Stimulated activated CD4-positive, alpha-beta T cell treated with anti-CD3 and anti-CD28 coated beads, Interleukin-1b, Interleukin-23, amount 100 ng/mL, for 24 hours (primary cell): ENCODE measurements at regions not wholly inside any gene's neighbourhood (a gene's known extent, or its start where the extent isn't known, plus 50 kb on each side); places are given as distances from the start of the nearest gene placed in this dataset.
"Not testable (repeated sequence)": the region's sequence is repeated elsewhere in the genome, so short reads cannot be mapped to it uniquely, and the experiment has no call there.

Experiments
- DNase-seq, 4 experiments: peaks; one replicate each; pipeline ENCODE4 v3.0.0-alpha.2; 2020; ENCODE audit warnings: low read depth in 4 of 4, low spot score in 1 of 4

DNA sequence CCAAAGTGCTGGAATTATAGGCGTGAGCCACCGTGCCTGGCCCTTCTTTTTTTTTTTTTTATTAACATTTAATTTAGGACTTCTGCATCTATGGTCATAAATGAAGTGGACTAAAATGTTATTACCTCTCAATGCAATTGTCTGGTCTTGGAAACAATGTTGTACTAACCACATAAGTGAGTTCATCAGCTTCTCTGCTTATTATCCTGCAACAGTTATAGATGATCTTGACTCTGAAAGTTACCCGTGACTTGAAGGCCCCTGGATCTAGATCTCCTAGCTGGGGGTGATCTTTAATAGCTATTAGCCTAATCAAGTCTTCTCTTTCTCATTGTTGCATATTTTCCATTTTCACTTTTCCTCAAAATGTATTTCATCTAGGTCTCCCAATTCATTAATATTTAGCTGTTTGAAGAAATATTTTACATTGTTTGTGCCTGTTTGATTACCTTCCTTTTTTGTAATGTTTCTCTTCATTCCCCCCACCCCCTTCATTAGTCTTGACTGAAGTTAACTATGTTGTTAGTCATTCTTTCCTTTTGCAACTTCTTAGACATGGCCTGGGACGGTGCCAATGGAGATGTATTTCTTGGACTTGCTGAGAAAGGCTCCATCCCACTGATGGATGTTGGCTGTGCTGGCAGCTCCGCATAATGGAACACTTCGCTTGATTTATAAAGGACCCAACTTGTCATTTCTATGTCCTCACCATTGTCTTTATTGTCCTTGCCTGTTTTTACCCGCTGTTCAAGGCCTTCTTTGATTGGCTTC lies 141.6 kb upstream of the RIOK3 start:
- no peak for DNase-seq

DNA sequence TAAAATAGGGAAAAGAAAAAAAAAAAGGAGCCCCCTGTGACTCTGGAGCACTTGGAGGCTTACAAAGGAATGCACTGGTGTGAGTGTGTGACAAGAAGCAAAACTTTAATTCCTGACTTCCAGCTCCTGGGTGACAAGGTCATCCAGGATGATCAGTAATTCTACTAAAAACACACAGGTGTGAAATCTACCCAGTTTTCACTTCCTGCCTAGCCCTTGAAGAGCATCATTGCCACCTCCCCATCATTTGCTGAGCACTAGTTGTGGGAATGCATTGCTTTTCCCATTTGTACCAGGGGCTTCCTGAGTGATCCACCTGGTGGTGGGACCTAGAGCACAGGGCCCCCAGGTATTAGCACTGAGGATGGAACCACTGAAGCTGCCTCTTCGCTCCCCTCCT lies 139.7 kb upstream of the RIOK3 start:
- no peak for DNase-seq

DNA sequence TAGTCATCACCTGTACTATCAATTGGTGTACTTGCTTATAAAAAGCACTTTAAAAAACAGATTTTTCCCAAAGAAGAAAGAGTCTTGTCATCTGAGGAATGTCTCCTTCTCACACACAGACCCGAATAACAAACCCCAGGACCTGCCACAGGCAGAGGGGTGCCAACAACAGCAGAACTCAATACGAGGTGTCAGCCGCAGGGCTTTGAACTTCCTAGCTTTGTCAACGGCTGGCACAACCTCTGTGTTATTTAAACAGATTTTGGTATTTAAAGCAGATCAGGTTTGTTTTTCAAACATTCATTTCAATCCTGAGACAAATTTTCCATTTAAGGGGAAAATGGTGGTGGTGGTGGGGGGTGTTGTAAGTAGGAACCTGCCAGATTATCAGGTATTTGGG lies 138.4 kb upstream of the RIOK3 start:
- DNase-seq = no peak

DNA sequence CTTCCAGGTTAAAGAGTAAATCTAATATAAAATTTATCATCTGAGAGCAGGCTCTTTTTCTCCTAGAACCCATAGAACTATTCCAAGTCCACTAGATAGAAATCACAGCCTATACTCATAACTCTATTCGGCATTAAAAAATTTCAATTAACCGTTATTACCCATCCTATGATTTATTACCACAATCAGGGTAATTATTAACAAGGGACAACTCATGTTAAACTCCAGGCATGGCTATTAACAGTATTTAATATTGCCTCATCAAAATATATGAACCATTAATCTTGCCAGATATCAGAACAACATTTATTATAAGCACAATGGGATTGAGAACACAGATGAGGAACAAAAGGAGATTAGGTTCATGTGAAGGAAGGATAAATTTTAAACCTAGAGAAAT lies 136.8 kb upstream of the RIOK3 start:
- no peak for DNase-seq

DNA sequence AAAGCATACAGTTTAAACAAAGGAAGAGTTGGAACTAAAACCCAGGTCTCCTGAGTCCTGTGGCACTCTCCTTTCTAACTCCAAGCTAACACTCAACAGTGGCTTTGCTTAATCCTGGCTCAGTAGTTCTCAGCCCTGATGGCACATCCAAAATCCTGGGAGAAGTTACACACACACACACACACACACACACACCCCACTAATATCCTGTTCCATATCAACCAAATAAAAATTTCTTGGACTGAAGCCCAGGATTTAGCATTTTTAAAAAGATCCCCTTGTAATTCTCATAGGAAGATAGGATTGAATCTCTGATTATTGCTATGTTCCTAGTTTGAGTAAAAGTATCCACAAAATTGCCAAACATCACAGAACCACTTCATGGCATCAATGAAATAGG lies 136.1 kb upstream of the RIOK3 start:
- DNase-seq = no peak

DNA sequence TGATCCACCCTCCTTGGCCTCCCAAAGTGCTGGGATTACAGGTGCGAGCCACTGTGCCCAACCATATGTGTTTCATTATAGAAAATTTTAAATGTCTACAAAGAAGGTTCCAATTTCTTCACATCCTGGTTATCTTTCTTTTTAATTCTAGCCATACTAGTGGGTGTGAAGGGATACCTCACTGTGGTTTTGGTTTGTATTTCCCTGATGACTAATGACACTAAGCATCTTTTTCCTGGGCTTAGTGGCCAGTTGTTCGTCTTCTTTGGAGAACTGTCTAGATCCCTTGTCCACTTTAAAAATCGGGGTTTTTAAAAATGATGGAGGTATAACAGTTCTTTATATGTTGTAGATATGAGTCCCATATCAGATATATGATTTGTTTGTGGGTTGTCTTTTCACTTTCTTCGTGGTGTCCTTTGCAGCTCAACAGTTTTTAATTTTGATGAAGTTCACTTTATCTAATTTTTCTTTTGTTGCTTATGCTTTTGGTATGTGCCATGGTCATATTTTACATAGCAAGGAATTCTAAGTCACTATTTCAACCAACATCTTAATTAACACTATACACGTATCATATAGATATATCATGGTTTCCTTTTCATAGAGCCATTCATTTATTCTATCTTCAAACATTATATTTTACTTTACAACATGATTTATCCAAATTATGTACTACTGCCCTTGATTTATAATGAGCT lies 135.0 kb upstream of the RIOK3 start:
- DNase-seq = no peak

DNA sequence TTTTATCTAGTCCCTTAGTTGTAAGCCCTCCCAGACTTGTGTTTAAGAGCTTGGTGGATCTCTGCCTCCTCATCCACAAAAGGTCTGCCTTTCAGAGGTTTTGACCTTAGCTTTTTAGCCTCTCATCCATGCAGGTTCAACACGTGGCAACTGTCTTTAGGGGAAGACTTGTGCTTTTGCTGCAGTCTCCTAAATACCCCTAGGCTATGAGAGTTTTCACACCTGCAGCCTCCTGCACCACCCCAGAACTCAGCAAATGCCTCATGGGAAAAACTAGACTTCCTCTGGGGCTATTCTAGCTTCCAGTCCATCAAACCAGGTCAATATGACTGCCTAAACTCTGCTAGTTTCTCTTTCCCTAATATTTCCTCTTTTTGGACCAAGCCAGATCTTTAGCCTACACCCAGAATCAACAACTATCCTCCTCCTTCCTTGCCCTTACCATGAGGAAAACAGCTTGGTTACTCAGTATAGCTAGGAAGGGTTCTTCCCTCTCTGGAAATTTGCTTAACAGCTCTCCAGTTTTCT lies 132.3 kb upstream of the RIOK3 start:
- no peak for DNase-seq

DNA sequence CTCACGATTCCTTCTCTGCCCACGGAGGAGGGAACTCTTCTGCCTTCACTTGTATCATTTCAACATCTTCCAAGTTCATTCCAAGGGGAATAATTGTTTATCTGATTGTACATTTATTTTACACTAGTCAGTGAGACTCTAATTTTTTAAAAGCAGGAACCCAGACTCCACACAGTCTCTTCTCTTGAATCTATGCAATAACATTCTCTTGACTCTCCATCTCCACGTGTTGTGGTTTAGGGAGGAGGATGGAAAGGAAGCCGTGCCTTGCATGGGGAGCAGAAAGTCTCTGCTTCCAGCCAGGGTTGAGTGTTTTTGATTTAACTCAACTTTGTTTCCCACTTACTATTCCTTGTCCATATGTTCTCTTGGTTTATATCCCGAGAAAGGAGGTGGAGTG lies 131.1 kb upstream of the RIOK3 start:
- no peak for DNase-seq

DNA sequence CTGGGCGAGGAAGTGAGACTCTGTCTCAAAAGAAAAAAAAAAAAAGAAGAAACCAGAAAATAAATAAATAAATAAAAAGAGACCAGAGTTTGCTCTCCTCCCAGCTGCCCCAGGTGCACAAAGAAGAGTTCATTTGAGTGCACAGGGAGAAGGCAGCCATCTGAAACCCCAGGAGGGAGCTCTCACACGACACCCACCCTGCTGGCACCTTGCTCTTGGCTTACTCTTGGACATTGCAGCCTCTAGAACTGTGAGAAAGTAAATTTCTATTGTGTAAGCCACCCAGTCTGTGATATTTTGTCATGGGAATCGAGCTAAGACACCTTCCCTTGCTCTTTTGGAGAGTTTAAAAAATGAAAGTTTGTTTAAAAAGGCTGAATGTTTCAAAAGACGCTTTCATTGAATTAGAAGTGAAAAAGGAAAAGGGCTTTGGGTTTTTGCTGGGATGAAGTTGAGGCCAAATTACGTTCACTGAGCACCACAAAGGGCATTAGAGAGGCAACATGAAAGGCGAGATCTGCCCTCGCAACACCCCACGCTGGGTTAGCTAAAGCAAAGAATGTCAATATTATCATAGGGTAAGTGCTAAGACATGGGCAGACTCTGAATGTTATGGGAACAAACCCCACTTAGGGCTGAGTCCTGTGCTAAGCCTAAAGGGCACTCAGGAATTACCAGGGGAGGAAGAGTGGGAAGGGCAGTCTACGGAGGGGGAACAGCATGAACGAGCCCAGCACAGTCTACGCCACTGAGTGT lies 128.9 kb upstream of the RIOK3 start:
- no peak for DNase-seq

DNA sequence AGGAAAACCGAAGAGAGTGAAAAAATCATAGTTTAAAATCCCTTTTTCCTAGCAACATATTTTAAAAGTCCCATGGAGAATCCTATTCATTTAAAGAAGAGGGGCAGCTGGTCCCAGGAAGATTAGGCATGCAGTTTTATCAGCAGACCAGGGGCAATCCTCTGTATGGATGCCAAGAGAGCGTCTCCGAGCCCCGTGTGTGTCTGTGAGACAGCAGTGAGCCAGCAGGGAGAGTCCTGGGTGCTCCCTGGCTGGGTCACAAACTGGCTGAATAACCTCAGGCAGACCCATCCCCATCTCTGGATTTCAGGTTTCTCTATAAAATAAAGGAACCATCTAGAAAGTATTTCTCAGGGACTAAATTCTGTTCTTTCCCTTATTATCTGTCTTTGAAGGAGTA lies 128.2 kb upstream of the RIOK3 start:
- no peak for DNase-seq

DNA sequence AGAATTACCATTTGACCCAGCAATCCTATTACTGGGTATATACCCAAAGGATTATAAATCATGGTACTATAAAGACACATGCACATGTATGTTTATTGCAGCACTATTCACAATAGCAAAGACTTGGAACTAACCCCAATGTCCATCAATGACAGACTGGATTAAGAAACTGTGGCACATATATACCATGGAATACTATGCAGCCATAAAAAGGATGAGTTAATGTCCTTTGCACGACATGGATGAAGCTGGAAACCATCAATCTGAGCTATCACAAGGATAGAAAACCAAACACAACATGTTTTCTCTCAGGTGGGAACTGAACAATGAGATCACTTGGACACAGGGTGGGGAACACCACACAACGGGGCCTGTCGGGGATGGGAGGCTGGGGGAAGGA lies 123.4 kb upstream of the RIOK3 start:
- not testable (repeated sequence) for DNase-seq

DNA sequence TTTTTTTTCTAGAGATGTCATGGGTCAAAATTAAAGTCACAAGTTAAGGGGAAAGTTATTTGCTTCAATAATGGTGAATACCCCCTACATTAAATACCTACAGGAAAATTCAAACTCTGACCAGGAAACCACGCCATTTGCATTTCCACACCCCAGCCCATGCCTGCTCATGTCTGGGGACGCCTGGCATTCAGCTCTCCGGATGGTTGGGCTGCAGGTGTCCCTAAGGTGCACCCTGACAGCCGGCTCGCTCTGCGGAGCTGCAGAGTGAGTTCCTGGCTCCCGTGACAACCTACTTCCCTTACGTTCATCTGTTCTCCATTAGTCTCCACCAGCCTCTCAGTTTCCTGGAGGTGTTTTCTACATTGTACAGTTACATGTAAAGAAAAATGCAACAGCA lies 122.7 kb upstream of the RIOK3 start:
- DNase-seq = no peak

DNA sequence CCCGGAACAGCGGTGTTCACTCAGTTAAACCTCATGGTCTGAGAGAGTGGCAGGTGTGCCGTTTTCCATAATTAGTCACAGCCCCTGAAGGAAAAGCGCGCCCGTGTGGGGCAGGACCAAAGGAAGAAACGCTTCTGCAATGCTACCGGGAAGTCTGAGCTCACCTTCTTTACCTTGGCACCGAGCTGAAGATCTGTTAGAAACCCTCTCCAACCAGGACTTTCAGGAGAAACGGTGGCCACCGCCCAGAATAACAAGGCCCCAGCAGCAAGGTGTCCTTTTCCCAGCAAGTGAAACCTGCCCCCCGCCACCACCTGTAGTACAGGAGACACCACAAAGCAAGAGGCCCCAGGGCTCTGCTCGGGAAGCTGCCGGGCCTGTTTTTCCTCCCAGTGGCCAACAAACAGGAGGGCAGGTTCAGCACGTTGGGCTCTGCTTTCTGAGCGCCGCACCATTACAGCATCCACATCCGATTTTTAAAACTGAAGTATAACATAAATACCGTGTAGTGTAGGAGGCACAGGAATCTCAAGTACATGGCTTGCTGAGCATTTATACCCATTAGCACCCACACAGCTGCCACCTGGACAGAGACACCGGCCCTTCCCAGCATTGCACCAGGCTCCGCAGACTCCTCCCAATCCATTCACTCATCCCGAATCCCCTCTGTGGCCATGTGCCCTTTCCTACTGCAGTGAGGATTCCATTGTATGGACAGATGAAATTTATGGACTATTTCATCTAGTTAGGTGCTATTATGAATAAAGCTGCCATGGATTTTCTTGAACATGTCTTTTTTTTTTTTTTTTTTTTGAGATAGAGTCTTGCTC lies 121.8 kb upstream of the RIOK3 start:
- no peak for DNase-seq

DNA sequence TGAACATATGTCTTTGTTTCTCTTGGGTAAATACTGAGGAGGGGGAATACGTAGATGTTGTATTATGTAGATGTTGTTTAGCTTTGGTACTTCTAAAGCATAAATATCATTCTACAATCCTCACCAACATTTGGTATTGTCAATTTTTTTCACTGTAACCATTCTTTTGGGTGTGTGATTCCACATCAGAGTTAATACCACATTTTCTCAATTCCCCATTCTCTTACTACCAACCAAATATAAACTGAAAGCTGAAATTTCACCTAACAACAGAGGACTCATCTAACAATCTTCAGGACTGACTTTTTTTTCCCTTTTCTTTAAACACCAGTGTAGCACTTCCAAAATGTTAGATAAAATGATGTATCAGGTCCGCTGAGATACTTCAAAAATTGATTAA lies 120.7 kb upstream of the RIOK3 start:
- no peak for DNase-seq

DNA sequence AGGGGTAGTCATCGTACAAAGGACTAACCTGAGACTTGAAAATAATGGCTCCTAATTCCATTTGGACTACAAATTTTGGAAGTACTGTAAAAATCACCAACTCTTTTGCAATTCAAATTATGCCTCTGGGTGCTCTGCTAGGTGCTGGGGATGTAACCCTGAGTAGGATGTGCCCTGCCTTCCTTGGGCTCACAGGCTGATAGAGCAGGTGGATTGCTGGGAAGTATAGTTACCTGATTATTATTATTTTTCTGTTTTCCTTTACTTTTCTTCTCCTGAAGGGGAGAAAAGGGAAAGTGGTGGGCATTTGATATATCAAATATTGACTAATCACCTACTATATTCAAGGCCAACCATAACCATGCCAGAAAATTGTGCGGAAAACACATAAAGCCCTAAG lies 119.3 kb upstream of the RIOK3 start:
- no peak for DNase-seq

DNA sequence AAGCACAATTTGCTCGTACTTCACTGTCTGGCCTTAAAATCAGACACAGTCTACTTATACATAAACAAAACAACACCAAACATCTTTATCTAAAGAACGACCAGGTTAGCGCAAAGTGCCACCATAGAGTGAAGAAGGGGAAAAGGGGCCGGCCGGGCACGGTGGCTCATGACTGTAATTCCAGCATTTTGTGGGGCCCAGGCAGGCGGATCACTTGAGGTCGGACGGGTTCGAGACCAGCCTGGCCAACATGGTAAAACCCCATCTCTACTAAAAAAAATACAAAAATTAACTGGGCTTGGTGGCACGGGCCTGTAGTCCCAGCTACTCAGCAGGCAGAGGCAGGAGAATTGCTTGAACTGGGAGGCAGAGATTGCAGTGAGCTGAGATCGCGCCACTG lies 118.5 kb upstream of the RIOK3 start:
- DNase-seq = no peak

DNA sequence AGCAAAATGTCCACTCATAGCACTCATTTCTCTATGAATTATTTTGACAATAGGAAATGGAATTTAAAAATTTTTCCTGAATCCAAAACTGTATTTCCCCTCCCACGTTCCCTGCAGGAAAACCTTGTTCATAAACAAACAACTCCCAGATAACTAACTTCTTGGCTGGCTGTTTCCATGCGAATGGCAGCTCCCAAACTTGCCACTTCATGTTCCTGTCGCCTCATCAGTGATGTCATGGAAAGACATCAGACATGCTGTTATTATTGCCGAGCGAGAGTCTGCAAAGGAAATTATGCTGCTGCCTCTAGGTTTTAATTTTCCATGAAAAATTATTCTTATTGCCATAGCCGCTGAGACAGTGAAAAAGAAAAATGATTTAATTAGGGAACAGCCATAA lies 117.0 kb upstream of the RIOK3 start:
- DNase-seq = no peak

DNA sequence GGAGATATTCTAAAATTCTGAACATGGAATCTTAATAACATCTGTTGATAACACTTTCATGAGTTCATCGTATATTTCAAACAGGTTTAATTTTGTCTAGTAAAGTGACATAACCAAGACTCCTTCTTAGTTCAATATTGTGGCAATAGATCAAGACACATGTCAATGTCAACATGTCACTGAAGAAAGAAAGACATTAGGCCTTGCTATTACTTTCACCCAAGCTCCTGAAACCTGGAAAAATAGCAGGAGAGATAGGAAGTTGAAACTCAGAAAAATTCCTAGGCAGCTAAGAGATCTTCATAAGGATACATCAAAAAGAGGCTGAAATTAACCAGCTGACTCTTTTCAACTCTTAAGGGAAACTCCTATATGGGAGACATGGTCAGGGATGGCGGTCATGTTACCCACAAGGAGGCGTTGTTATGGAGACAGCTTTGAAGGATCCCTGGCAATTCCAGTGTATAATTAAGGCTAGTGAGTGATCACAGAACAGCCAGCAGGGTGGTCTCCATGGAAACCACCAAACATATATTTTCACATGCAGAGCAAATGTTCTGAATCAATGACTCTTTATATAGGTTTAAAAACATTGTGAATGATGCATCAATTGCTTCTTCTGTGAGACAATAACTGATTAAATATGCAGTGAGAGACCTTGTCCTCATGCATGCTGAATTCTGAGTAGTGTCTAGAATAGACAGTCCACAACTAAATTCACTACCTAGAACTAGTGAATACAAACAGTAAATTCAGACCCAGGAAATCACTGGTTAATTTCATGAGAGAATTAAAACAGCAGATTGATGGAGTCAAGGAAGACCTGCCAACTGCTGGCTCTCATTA lies 115.3 kb upstream of the RIOK3 start:
- no peak for DNase-seq

DNA sequence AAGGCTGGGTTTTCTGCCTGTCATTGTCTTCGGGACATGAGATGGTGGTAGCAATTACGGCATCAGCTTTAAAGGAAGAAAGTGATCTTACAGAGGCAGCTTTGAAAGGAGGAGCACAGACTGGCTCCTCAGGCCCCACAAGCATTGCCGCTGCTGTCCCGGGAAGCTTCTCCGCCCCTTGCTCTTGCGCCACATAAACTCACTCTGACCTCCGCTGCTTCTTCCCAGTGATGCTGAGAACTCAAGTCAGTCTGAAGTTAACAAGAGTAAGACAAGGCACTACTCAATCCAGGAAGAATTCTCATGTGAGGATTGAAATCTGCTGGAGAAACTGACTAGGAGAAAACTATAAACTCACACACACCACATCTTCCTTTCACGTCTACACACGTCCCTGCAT lies 112.4 kb upstream of the RIOK3 start:
- DNase-seq = no peak

DNA sequence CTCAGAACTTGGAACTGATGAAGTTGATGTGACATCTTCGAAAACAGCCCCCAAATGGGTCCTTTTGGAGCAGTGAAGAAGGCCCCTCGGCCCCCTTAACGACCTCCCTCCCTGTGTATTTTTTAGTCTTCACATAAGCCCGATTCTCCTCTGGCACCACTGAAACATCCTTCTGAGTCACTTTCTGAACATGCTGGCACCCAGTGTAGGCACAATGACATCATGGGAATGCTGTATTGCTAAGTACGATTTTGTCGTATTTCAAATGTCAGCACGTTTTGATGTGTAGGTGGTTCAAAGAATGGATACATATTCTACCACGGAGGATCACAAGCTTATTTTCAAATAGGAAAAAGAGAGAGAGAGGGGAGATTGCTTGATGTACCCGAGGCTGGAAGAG lies 111.7 kb upstream of the RIOK3 start:
- peak in 1 of 4 experiments; percentile 4 for DNase-seq
